Coronary artery (tissue), 2 donors: ENCODE measurements at regions not wholly inside any gene's neighbourhood (a gene's known extent, or its start where the extent isn't known, plus 50 kb on each side); places are given as distances from the start of the nearest gene placed in this dataset.

Experiments used
- DNase-seq: peaks from one replicate; pipeline ENCODE4 v3.0.0-alpha.2; 2017; ENCODE audit warnings: low spot score
- H3K27ac ChIP-seq, 2 donors: fragments of 200-600 bp; sonication (generic); one replicate each; pipeline ENCODE4 v1.5.1; 2016 to 2019
- H3K4me3 ChIP-seq: fragments of 200-600 bp; sonication (generic); 2 replicates; pipeline ENCODE4 v1.5.1; 2016; ENCODE audit warnings: mild to moderate bottlenecking, moderate library complexity
- TF ChIP-seq, protein P1 (sequence below): fragments of 200-600 bp; sonication (generic); IDR thresholded peaks from one replicate; pipeline ENCODE4 v1.5.1; 2019; ENCODE audit warnings: antibody characterized with exemption

DNA sequence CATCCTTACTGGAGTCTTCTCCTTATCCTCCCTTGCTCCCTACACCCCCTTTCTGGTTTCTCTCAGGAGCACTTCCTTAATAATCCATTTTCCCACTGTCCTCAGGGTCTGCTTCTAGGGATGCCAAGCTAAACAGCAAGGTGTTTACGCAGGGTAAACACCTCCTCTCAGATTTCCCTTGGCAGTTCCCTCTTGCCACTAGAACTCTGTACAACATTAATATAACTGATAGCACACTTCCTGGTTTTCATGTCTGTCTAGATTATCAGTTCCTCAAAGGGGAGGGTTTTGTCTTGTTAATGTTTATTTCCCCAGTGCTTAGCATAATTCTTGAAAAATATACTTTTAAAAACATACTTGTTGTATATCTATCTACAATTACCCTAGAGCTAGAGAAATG lies 118.0 kb upstream of the SLC24A5 start:
- H3K4me3 ChIP-seq = no peak overlapping the region
- H3K27ac ChIP-seq = no peak overlapping the region
- TF ChIP-seq, protein P1, sequence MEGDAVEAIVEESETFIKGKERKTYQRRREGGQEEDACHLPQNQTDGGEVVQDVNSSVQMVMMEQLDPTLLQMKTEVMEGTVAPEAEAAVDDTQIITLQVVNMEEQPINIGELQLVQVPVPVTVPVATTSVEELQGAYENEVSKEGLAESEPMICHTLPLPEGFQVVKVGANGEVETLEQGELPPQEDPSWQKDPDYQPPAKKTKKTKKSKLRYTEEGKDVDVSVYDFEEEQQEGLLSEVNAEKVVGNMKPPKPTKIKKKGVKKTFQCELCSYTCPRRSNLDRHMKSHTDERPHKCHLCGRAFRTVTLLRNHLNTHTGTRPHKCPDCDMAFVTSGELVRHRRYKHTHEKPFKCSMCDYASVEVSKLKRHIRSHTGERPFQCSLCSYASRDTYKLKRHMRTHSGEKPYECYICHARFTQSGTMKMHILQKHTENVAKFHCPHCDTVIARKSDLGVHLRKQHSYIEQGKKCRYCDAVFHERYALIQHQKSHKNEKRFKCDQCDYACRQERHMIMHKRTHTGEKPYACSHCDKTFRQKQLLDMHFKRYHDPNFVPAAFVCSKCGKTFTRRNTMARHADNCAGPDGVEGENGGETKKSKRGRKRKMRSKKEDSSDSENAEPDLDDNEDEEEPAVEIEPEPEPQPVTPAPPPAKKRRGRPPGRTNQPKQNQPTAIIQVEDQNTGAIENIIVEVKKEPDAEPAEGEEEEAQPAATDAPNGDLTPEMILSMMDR = no peak
- no peak for DNase-seq

DNA sequence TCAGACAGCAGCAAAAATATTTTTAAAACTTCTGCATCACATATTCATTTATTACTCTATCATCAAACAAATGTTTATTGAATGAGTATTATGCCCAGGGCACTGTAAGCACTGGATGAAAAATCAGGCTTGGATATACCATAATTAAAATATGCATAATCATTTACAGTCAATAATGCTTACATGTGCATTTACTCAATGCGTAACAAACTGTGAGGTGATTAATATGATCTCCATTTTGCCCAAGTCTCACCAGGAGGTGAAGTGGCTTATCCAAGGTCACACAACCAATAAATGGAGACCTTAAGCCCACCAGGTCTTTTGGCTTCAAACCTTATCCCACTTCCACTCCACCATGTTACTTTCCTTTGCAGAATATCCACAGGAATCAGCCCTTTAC lies 117.3 kb upstream of the SLC24A5 start:
- H3K4me3 ChIP-seq = no peak overlapping the region
- DNase-seq = no peak
- TF ChIP-seq, protein P1 = no peak
- no peak overlapping the region for H3K27ac ChIP-seq

DNA sequence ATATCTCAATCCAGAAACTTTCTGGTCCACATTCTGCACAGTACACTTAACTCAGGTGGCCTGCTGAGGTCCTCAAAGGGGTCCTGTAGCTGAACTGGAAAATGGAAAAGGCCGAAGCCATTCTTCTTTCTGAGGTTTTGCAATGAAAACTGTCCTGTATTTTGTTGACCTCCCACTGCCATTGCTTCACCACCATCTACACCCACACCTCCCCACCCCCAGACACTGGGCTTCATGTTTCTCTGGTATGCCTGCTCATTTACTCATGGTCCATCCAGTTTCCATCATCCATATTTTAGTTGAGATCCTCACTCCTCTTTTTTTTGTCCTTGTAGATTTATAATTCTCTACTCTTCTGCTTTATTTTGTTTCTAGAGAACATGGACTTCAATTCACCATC lies 115.7 kb upstream of the SLC24A5 start:
- no peak overlapping the region for H3K27ac ChIP-seq
- DNase-seq = no peak
- TF ChIP-seq, protein P1 = no peak
- no peak overlapping the region for H3K4me3 ChIP-seq

DNA sequence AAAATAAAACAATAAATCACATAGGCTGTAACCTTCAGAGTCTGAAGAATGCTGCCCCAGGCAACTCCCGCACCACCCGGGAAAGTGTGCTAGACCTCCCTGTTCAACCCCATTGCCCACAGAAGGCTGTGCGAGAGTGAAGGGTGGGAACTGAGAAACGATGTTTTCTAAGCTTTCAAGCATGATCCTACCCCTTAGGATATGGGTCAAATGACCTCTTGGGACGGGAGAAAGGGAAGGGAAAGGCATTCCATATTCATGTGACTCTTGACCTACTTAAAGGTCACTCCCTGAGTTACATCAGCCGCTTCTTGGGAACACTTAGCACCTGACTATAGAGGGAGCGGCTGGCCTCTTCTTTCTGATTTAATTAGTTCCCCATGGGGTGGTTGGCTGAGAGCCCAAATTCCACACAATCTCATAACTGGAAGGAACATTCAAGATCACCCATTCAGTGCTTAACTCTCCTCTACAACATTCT lies 114.7 kb upstream of the SLC24A5 start:
- Histone ChIP-seq H3K4me3 (no peak overlapping the region), H3K27ac (no peak overlapping the region)
- TF ChIP-seq, protein P1 = no peak
- no peak for DNase-seq

DNA sequence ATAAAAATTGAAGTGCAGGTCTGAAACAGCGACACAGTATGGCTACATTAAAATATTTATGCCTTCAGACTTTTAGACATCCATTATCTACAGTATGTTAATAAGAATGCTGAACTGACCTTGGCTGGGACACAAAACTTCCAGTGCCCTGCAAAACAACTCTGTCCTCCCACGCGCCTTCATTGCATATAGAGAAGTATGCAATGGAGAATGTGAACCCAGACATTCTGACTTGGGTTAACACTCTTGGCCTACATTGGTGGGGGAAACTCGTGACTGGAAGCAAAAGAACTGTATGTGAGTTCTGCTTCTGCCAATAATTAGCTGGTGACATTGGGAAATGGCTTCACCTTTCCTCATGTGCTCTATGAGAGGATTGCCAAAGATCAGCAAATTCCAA lies 110.5 kb upstream of the SLC24A5 start:
- no peak overlapping the region for H3K27ac ChIP-seq
- TF ChIP-seq, protein P1 = no peak
- no peak for DNase-seq

DNA sequence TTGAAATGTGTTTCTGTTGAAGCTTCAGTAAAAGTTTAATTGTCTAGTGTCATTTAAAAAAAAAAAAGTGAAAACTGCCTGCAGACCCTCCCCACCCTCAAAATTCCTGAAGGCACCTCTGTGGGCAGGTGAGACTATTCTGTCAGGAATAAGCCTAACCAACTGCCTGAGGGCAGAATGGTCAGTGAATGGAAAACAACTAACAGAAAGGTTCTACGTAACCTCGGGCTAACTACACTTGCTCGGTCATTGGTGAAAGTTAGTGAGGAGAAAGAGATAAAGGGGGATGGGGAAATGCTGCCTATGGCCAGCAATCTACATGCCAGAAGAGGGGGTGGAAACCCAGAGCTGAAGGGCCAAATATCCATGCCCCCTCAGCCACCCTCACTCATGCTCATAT lies 108.6 kb upstream of the SLC24A5 start:
- Histone ChIP-seq H3K4me3 (no peak overlapping the region), H3K27ac (no peak overlapping the region)
- DNase-seq = no peak
- TF ChIP-seq, protein P1 = no peak

More for the DNA sequence above, 110.5 kb upstream of the SLC24A5 start:
- H3K4me3 ChIP-seq = no peak overlapping the region

DNA sequence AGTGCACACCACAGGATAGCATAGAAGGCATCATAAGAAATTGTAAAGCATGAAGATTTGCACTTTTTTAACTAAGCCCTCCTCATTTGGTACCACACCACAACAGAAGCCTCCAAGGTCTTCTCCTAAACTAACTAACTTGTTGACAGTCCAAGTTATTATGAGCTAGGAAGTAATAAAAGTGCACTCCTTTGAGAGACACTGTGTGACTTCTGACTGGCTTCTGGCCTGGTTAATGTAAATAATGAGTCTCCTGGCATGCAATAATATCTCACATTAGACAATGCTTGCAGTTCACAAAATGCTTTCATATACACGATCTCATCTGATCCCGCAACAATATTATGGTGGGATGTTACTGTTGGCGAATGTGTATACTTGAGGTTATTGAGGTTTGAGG lies 103.9 kb upstream of the SLC24A5 start:
- H3K4me3 ChIP-seq = no peak overlapping the region
- no peak for DNase-seq
- no peak overlapping the region for H3K27ac ChIP-seq
- TF ChIP-seq, protein P1 = no peak
